Liver (tissue), 8 donors: ENCODE measurements at regions not wholly inside any gene's neighbourhood (a gene's known extent, or its start where the extent isn't known, plus 50 kb on each side); places are given as distances from the start of the nearest gene placed in this dataset.

Source experiments
- DNase-seq: peaks from one replicate; pipeline ENCODE4 v3.0.0-alpha.2; 2017; ENCODE audit warnings: low spot score
- H3K27ac ChIP-seq, 2 donors: one replicate each; pipeline ENCODE4 v1.7.0; 2013; ENCODE audit warnings: inconsistent platforms in 2 of 2, low read length in 2 of 2, control low read depth in 1 of 2, low read depth in 1 of 2, mild to moderate bottlenecking in 1 of 2
- H3K27me3 ChIP-seq, 4 donors: one replicate each; pipeline versions ENCODE4 v1.6.1 to v1.7.0; 2013; ENCODE audit warnings: low read length in 3 of 4, inconsistent platforms in 1 of 4, mild to moderate bottlenecking in 1 of 4, moderate library complexity in 1 of 4; ENCODE audit not compliant: control insufficient read depth in 4 of 4, insufficient read depth in 4 of 4
- H3K36me3 ChIP-seq, 4 donors: one replicate each; pipeline versions ENCODE4 v1.6.1 to v1.7.0; 2013; ENCODE audit warnings: low read length in 3 of 4, mild to moderate bottlenecking in 3 of 4, low read depth in 1 of 4, moderate library complexity in 1 of 4; ENCODE audit not compliant: control insufficient read depth in 4 of 4, insufficient read depth in 3 of 4
- H3K4me1 ChIP-seq, 4 donors: one replicate each; pipeline versions ENCODE4 v1.6.1 to v1.7.0; 2013; ENCODE audit warnings: low read length in 3 of 4, mild to moderate bottlenecking in 3 of 4, moderate library complexity in 1 of 4; ENCODE audit not compliant: control insufficient read depth in 4 of 4, insufficient read depth in 4 of 4
- H3K4me3 ChIP-seq, 3 donors: one replicate each; pipeline versions ENCODE4 v1.6.1 to v1.7.0; 2013; ENCODE audit warnings: low read length in 3 of 3, control low read depth in 1 of 3, low read depth in 1 of 3, mild to moderate bottlenecking in 1 of 3
- H3K9ac ChIP-seq, 2 donors: one replicate each; pipeline ENCODE4 v1.7.0; 2013; ENCODE audit warnings: low read length in 2 of 2, mild to moderate bottlenecking in 2 of 2, moderate library complexity in 2 of 2, control low read depth in 1 of 2, low read depth in 1 of 2
- H3K9me3 ChIP-seq, 4 donors: one replicate each; pipeline versions ENCODE4 v1.6.1 to v1.7.0; 2013; ENCODE audit warnings: low read length in 3 of 4; ENCODE audit not compliant: control insufficient read depth in 4 of 4
- EGR1 ChIP-seq, 2 donors: IDR thresholded peaks; 2 replicates each; pipeline ENCODE4 v1.6.1; 2016 to 2018; ENCODE audit warnings: antibody characterized with exemption in 2 of 2, low read depth in 2 of 2
- FOXA1 ChIP-seq: IDR thresholded peaks from 2 replicates; pipeline ENCODE4 v1.6.1; 2016; ENCODE audit warnings: antibody characterized with exemption
- FOXA2 ChIP-seq: IDR thresholded peaks from 2 replicates; pipeline ENCODE4 v1.6.1; 2016; ENCODE audit warnings: antibody characterized with exemption
- GABPA ChIP-seq, 2 donors: IDR thresholded peaks in 1 of 2; conservative IDR thresholded peaks in 1 of 2; 2 replicates each; pipeline ENCODE4 v1.6.1; 2016; ENCODE audit warnings: antibody characterized with exemption in 2 of 2, mild to moderate bottlenecking in 1 of 2, moderate library complexity in 1 of 2
- HNF4A ChIP-seq, 2 donors: conservative IDR thresholded peaks; 2 replicates each; pipeline ENCODE4 v1.6.1; 2016; ENCODE audit warnings: antibody characterized with exemption in 2 of 2, mild to moderate bottlenecking in 2 of 2
- HNF4G ChIP-seq: IDR thresholded peaks from 2 replicates; pipeline ENCODE4 v1.6.1; 2016; ENCODE audit warnings: antibody characterized with exemption
- JUND ChIP-seq, 2 donors: IDR thresholded peaks; 2 replicates each; pipeline ENCODE4 v1.6.1; 2016; ENCODE audit warnings: antibody characterized with exemption in 2 of 2
- NR2F2 ChIP-seq: IDR thresholded peaks from 2 replicates; pipeline ENCODE4 v1.6.1; 2016; ENCODE audit warnings: antibody characterized with exemption
- RAD21 ChIP-seq, 2 donors: IDR thresholded peaks; 2 replicates each; pipeline ENCODE4 v1.6.1; 2016; ENCODE audit warnings: antibody characterized with exemption in 2 of 2, mild to moderate bottlenecking in 2 of 2
- RXRA ChIP-seq, 2 donors: IDR thresholded peaks; 2 replicates each; pipeline ENCODE4 v1.6.1; 2017 to 2018; ENCODE audit warnings: antibody characterized with exemption in 2 of 2, mild to moderate bottlenecking in 1 of 2
- SP1 ChIP-seq: IDR thresholded peaks from 2 replicates; pipeline ENCODE4 v1.6.1; 2018; ENCODE audit warnings: antibody characterized with exemption, mild to moderate bottlenecking
- YY1 ChIP-seq: IDR thresholded peaks from 2 replicates; pipeline ENCODE4 v1.6.1; 2016; ENCODE audit warnings: antibody characterized with exemption, mild to moderate bottlenecking
- WGBS: extraction: QIAGEN DNeasy Blood & Tissue Kit; methylation state at CpG from one replicate; pipeline ENCODE4 v1.1.7; 2013; 5-methylcytosine and 5-hydroxymethylcytosine counted together
- TF ChIP-seq, protein P1 (sequence below): fragments of 150-350 bp; IDR thresholded peaks from 2 replicates; pipeline ENCODE4 v1.5.1; 2017; ENCODE audit warnings: improper control_type of control experiment, low read depth, low read length; ENCODE audit not compliant: missing input control
- TF ChIP-seq, protein P2 (sequence below): IDR thresholded peaks from 2 replicates; pipeline ENCODE4 v1.6.1; 2016; ENCODE audit warnings: antibody characterized with exemption
- TF ChIP-seq, protein P3 (sequence below): IDR thresholded peaks from 2 replicates; pipeline ENCODE4 v1.6.1; 2016; ENCODE audit warnings: antibody characterized with exemption
- donor health status: healthy.
- donor health status: healthy.
- donor health status: healthy.
- donor health status: healthy.
- donor health status: healthy.

DNA sequence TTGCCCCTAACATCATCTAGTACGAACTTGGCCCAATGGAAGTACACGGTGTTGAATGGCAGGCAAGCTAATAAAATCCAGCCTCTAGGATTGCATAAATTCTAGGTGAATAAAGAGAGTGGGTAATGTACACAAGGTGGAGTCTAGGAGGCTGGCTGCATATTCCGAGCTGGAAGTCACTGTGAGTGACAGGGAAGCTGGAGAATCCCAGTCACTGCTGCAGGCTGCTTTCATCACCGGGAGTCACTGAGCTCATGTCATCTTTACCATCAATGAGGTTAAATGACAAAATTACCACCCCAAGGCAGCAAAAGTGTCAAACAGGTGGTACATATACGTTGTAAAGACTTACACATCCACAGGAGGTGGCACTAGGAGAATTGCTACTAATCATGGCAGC, 91.3 kb upstream of the HMHB1 start (continued):
- TF ChIP-seq, protein P1, sequence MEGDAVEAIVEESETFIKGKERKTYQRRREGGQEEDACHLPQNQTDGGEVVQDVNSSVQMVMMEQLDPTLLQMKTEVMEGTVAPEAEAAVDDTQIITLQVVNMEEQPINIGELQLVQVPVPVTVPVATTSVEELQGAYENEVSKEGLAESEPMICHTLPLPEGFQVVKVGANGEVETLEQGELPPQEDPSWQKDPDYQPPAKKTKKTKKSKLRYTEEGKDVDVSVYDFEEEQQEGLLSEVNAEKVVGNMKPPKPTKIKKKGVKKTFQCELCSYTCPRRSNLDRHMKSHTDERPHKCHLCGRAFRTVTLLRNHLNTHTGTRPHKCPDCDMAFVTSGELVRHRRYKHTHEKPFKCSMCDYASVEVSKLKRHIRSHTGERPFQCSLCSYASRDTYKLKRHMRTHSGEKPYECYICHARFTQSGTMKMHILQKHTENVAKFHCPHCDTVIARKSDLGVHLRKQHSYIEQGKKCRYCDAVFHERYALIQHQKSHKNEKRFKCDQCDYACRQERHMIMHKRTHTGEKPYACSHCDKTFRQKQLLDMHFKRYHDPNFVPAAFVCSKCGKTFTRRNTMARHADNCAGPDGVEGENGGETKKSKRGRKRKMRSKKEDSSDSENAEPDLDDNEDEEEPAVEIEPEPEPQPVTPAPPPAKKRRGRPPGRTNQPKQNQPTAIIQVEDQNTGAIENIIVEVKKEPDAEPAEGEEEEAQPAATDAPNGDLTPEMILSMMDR: no peak
- TF ChIP-seq EGR1 (IDR thresholded peaks at IDR 0.05; ENCODE audit: low read depth in 2 of 2): no peak
- TF ChIP-seq, protein P2, sequence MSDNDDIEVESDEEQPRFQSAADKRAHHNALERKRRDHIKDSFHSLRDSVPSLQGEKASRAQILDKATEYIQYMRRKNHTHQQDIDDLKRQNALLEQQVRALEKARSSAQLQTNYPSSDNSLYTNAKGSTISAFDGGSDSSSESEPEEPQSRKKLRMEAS: no peak

DNA sequence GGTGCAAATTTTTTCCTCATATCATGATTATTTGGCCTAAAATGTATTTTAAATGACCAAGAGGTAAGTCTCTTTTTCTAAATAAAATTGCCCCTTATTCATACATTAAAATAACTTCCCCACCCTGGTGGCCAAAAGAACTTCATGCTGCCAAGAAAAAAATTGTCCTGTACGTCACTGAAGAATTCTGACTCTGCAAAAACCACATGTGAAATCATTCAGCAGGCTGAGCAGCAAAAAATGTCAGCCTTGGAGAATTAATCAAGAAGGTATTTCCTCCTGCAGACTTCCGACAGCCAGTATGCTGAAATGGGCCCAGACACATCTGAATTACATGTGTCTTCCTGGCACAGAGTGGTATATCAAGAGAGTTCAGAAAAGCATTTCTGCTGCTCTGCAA, 94.6 kb upstream of the HMHB1 start:
- WGBS: 43% methylated on average over 2 of the region's 2 CpGs
- no peak overlapping the region for H3K9ac ChIP-seq
- no peaks in the 10 kb centered on the region for H3K4me1 ChIP-seq
- H3K4me3 ChIP-seq: no peak overlapping the region
- no peaks in the 10 kb centered on the region for H3K27me3 ChIP-seq
- no peaks in the 10 kb centered on the region for H3K36me3 ChIP-seq
- no peaks in the 10 kb centered on the region for H3K9me3 ChIP-seq
- no peak for DNase-seq
- no peak for TF ChIP-seq RXRA (IDR thresholded peaks at IDR 0.05)
- no peak overlapping the region for H3K27ac ChIP-seq

DNA sequence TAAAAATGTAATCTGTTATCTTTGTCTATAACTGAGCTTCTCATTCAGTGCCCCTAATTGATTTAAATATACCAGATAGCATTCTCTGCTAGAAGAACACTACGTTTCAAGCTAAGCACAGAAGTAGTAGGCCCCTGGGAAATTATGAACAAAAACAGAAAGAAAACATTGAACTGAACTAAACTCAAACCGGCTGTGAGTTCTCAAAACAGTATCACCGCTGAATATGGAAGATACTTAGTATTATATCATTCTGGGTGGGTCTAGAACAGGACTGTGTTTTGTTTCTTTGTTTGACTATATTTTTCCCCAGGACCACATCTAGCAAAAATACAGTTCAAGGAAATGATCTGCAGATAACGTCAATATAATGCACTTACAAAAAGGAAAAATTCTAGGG, 95.1 kb upstream of the HMHB1 start:
- H3K27me3 ChIP-seq: no peaks in the 10 kb centered on the region
- H3K4me1 ChIP-seq: no peaks in the 10 kb centered on the region
- DNase-seq: no peak
- 65% methylated on average over 4 of the region's 4 CpGs for WGBS
- H3K36me3 ChIP-seq: no peaks in the 10 kb centered on the region
- H3K4me3 ChIP-seq: no peak overlapping the region
- no peak overlapping the region for H3K27ac ChIP-seq
- no peaks in the 10 kb centered on the region for H3K9me3 ChIP-seq
- no peak overlapping the region for H3K9ac ChIP-seq
- TF ChIP-seq YY1 (no peak), GABPA (IDR thresholded peaks at IDR 0.05 in 1 of 2, conservative IDR thresholded peaks at IDR 0.05 in 1 of 2) (no peak), NR2F2 (no peak), RAD21 (IDR thresholded peaks at IDR 0.05) (no peak), HNF4A (conservative IDR thresholded peaks at IDR 0.05) (no peak), FOXA1 (no peak), HNF4G (no peak), EGR1 (IDR thresholded peaks at IDR 0.05; ENCODE audit: low read depth in 2 of 2) (no peak), FOXA2 (no peak), SP1 (no peak), JUND (IDR thresholded peaks at IDR 0.05) (no peak)
- TF ChIP-seq, protein P1: no peak
- TF ChIP-seq, protein P3, sequence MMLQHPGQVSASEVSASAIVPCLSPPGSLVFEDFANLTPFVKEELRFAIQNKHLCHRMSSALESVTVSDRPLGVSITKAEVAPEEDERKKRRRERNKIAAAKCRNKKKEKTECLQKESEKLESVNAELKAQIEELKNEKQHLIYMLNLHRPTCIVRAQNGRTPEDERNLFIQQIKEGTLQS: no peak
- TF ChIP-seq, protein P2: no peak
